GM23338 (cell line): ENCODE measurements at regions not wholly inside any gene's neighbourhood (a gene's known extent, or its start where the extent isn't known, plus 50 kb on each side); places are given as distances from the start of the nearest gene placed in this dataset.

Experiments used
- ATAC-seq: fragments of 200-7000 bp; cut with Tn5 transposase; 3 replicates; pipeline ENCODE4 v1.9.1; 2020
- DNase-seq: peaks from one replicate; pipeline ENCODE4 v3.0.0-alpha.2; 2015; ENCODE audit warnings: low spot score
- H2AFZ ChIP-seq: fragments of 200-600 bp; sonication (generic); 2 replicates; pipeline ENCODE4 v1.8.0; 2016; ENCODE audit warnings: antibody characterized with exemption, mild to moderate bottlenecking, moderate library complexity
- H3F3A ChIP-seq: fragments of 200-600 bp; sonication (generic); replicated peaks from 2 replicates; pipeline ENCODE4 v1.8.0; 2017; ENCODE audit warnings: antibody characterized with exemption, mixed run types, low read depth
- H3K27ac ChIP-seq: fragments of 200-600 bp; sonication (generic); 2 replicates; pipeline ENCODE4 v1.6.1; 2016; ENCODE audit warnings: low read depth
- H3K27me3 ChIP-seq: fragments of 200-600 bp; sonication (generic); 2 replicates; pipeline ENCODE4 v1.8.0; 2016; ENCODE audit warnings: mild to moderate bottlenecking, mixed run types, moderate library complexity; ENCODE audit not compliant: insufficient read depth
- H3K36me3 ChIP-seq: fragments of 200-600 bp; sonication (generic); 2 replicates; pipeline ENCODE4 v1.8.0; 2016; ENCODE audit warnings: mild to moderate bottlenecking; ENCODE audit not compliant: insufficient read depth
- H3K4me1 ChIP-seq: fragments of 200-600 bp; sonication (generic); 2 replicates; pipeline ENCODE4 v1.8.0; 2016; ENCODE audit warnings: mild to moderate bottlenecking, moderate library complexity; ENCODE audit not compliant: insufficient read depth
- H3K4me2 ChIP-seq: fragments of 200-600 bp; sonication (generic); 2 replicates; pipeline ENCODE4 v1.7.1; 2017; ENCODE audit warnings: mixed run types
- H3K4me3 ChIP-seq: fragments of 200-600 bp; sonication (generic); 2 replicates; pipeline ENCODE4 v1.6.1; 2016; ENCODE audit warnings: mixed run types
- H3K79me2 ChIP-seq: fragments of 200-600 bp; sonication (generic); replicated peaks from 2 replicates; pipeline ENCODE4 v1.8.0; 2017; ENCODE audit warnings: mild to moderate bottlenecking; ENCODE audit not compliant: insufficient read depth
- H3K9me2 ChIP-seq: fragments of 200-600 bp; sonication (generic); 2 replicates; pipeline ENCODE4 v1.8.0; 2017; ENCODE audit not compliant: insufficient read depth
- H4K20me1 ChIP-seq: fragments of 200-600 bp; sonication (generic); replicated peaks from 2 replicates; pipeline ENCODE4 v1.8.0; 2017; ENCODE audit warnings: mild to moderate bottlenecking; ENCODE audit not compliant: insufficient read depth
- H3K27ac Mint-ChIP-seq: 2 replicates; pipeline ENCODE4 v1.8.0; 2020; ENCODE audit warnings: inconsistent platforms, mild to moderate bottlenecking, moderate library complexity, mixed read lengths
- H3K27me3 Mint-ChIP-seq: 3 replicates; pipeline ENCODE4 v1.8.0; 2022; ENCODE audit warnings: low read depth, mild to moderate bottlenecking, moderate library complexity, mixed read lengths, inconsistent platforms; ENCODE audit not compliant: insufficient read depth, poor library complexity
- H3K36me3 Mint-ChIP-seq: 3 replicates; pipeline ENCODE4 v1.8.0; 2021; ENCODE audit warnings: low read depth, mild to moderate bottlenecking, inconsistent platforms, moderate library complexity, mixed read lengths
- H3K4me1 Mint-ChIP-seq: 3 replicates; pipeline ENCODE4 v1.8.0; 2020; ENCODE audit warnings: mild to moderate bottlenecking, inconsistent platforms, mixed read lengths
- H3K4me3 Mint-ChIP-seq: 3 replicates; pipeline ENCODE4 v1.8.0; 2021; ENCODE audit warnings: moderate library complexity, mild to moderate bottlenecking, inconsistent platforms, mixed read lengths
- H3K9me3 Mint-ChIP-seq: 3 replicates; pipeline ENCODE4 v1.8.0; 2020; ENCODE audit warnings: moderate library complexity, mild to moderate bottlenecking, inconsistent platforms, mixed read lengths
- CREB1 ChIP-seq: fragments of 250-450 bp; sonication (Bioruptor Pico); IDR thresholded peaks from 2 replicates; pipeline ENCODE4 v1.5.0; 2020; ENCODE audit warnings: low read depth, mild to moderate bottlenecking, moderate library complexity
- EZH2phosphoT487 ChIP-seq: fragments of 200-600 bp; sonication (generic); IDR thresholded peaks from one replicate; pipeline ENCODE4 v1.8.1; 2018; ENCODE audit warnings: antibody characterized with exemption; ENCODE audit not compliant: unreplicated experiment
- JUNB ChIP-seq: IDR thresholded peaks from one replicate; pipeline ENCODE4 v1.6.1; 2016; ENCODE audit warnings: antibody characterized with exemption; ENCODE audit not compliant: unreplicated experiment
- NANOG ChIP-seq: IDR thresholded peaks from 2 replicates; pipeline ENCODE4 v1.6.1; 2016; ENCODE audit warnings: antibody characterized with exemption, borderline replicate concordance
- POLR2AphosphoS5 ChIP-seq: IDR thresholded peaks from 2 replicates; pipeline ENCODE4 v1.6.1; 2016; ENCODE audit warnings: antibody characterized with exemption, low read depth
- REST ChIP-seq: IDR thresholded peaks from one replicate; pipeline ENCODE4 v1.6.1; 2018; ENCODE audit warnings: antibody characterized with exemption; ENCODE audit not compliant: unreplicated experiment
- STAT1 ChIP-seq: IDR thresholded peaks from one replicate; pipeline ENCODE4 v1.6.1; 2016; ENCODE audit warnings: antibody characterized with exemption; ENCODE audit not compliant: unreplicated experiment
- ZNF331 ChIP-seq: fragments of 250-450 bp; sonication (Bioruptor Pico); IDR thresholded peaks from 2 replicates; pipeline ENCODE4 v1.5.0; 2020; ENCODE audit warnings: low read depth, mild to moderate bottlenecking, moderate library complexity
- ZNF462 ChIP-seq: fragments of 250-450 bp; sonication (Bioruptor Pico); IDR thresholded peaks from 2 replicates; pipeline ENCODE4 v1.5.0; 2020; ENCODE audit warnings: mild to moderate bottlenecking, moderate library complexity
- TF ChIP-seq, protein P1 (sequence below): IDR thresholded peaks from 2 replicates; pipeline ENCODE4 v1.6.1; 2016; ENCODE audit warnings: antibody characterized with exemption
- TF ChIP-seq, protein P2 (sequence below), 2 experiments: fragments of 200-600 bp in 1 of 2; sonication (generic) in 1 of 2; conservative IDR thresholded peaks; 2 replicates each; pipeline versions ENCODE4 v1.5.1 to v1.6.1; 2016 to 2017; ENCODE audit warnings: antibody characterized with exemption in 2 of 2, low read depth in 2 of 2, mild to moderate bottlenecking in 2 of 2, moderate library complexity in 1 of 2

GRCh38 chrX:95889279-95889678 is 795.4 kb upstream of the DIAPH2 start (continued):
- TF ChIP-seq ZNF462 (CRISPR knock-in tag) = no peak

DNA sequence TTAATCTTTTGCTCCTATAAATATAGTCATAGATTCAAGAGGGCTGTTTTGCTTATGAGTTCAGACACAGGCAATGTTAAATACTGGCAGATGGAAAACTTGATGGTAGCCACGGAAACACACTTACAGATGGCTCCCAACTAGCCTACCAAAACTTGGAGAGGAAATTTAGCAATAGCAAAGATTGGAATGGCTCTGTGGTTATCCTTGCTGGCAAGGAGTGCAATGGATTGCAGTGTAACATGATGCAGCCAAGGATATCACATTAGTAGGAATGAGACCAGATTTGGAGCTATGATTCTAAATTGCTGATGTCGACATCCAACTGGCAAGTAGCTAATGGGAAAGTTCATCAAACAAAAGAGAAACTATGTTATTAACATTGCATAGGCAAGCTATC is 791.0 kb upstream of the DIAPH2 start:
- Mint-ChIP-seq H3K27ac (no peak overlapping the region), H3K4me3 (no peak overlapping the region), H3K36me3 (no peaks in the 10 kb centered on the region), H3K4me1 (no peaks in the 10 kb centered on the region), H3K9me3 (no peaks in the 10 kb centered on the region), H3K27me3 (no peaks in the 10 kb centered on the region)
- ATAC-seq (no peak), DNase-seq (no peak)
- Histone ChIP-seq H3K4me3 (no peak overlapping the region), H4K20me1 (no peaks in the 10 kb centered on the region), H3F3A (no peaks in the 10 kb centered on the region), H3K4me2 (no peak overlapping the region), H3K4me1 (no peaks in the 10 kb centered on the region), H2AFZ (no peak overlapping the region), H3K79me2 (no peaks in the 10 kb centered on the region), H3K36me3 (no peaks in the 10 kb centered on the region), H3K9me2 (no peaks in the 10 kb centered on the region), H3K27ac (no peak overlapping the region), H3K27me3 (no peaks in the 10 kb centered on the region)
- TF ChIP-seq JUNB (no peak), REST (no peak), NANOG (no peak), POLR2AphosphoS5 (no peak), STAT1 (no peak), CREB1 (CRISPR knock-in tag) (no peak), ZNF331 (CRISPR knock-in tag) (no peak), EZH2phosphoT487 (no peak)
- TF ChIP-seq, protein P1, sequence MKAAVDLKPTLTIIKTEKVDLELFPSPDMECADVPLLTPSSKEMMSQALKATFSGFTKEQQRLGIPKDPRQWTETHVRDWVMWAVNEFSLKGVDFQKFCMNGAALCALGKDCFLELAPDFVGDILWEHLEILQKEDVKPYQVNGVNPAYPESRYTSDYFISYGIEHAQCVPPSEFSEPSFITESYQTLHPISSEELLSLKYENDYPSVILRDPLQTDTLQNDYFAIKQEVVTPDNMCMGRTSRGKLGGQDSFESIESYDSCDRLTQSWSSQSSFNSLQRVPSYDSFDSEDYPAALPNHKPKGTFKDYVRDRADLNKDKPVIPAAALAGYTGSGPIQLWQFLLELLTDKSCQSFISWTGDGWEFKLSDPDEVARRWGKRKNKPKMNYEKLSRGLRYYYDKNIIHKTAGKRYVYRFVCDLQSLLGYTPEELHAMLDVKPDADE = no peak
- TF ChIP-seq, protein P2, sequence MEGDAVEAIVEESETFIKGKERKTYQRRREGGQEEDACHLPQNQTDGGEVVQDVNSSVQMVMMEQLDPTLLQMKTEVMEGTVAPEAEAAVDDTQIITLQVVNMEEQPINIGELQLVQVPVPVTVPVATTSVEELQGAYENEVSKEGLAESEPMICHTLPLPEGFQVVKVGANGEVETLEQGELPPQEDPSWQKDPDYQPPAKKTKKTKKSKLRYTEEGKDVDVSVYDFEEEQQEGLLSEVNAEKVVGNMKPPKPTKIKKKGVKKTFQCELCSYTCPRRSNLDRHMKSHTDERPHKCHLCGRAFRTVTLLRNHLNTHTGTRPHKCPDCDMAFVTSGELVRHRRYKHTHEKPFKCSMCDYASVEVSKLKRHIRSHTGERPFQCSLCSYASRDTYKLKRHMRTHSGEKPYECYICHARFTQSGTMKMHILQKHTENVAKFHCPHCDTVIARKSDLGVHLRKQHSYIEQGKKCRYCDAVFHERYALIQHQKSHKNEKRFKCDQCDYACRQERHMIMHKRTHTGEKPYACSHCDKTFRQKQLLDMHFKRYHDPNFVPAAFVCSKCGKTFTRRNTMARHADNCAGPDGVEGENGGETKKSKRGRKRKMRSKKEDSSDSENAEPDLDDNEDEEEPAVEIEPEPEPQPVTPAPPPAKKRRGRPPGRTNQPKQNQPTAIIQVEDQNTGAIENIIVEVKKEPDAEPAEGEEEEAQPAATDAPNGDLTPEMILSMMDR (conservative IDR thresholded peaks at IDR 0.05; ENCODE audit: low read depth in 2 of 2) = no peak
